ENCODE measurements at regions not wholly inside any gene's neighbourhood (a gene's known extent, or its start where the extent isn't known, plus 50 kb on each side); places are given as distances from the start of the nearest gene placed in this dataset.

DNA sequence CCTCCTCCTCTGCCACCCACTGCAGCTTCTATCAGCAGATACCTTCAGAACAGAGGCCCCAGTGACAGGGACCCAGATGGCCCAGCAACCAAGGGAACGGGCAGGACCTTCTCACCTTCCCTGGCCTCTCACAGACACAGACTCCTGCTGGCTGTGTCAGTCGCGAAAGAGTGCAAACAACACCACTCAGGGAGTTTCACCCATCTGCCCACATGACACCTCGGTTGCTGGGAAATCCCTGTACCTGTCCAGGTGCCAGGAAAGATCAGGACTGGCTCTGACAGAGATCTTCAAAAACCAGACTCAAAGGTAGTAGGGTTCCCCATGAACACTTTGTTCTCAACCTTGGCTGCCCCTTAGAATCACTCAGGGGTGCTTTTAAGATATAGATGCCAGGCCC is 83.5 kb upstream of the HIVEP3 start:
- Histone ChIP-seq H3K27ac (no peak overlapping the region), H3K4me3 (no peak overlapping the region), H3F3A (ENCODE audit: low read depth) (no peaks in the 10 kb centered on the region), H2AFZ (replicated peaks) (no peak overlapping the region), H3K4me2 (no peak overlapping the region), H3K27me3 (no peaks in the 10 kb centered on the region), H3K4me1 (no peaks in the 10 kb centered on the region), H3K9me3 (ENCODE audit: low read depth) (no peaks in the 10 kb centered on the region), H3K36me3 (no peaks in the 10 kb centered on the region), H4K20me1 (ENCODE audit: low read depth) (no peaks in the 10 kb centered on the region), H3K9ac (no peak overlapping the region), H3K79me2 (ENCODE audit: low read depth) (no peaks in the 10 kb centered on the region)
- TF ChIP-seq, protein P1, sequence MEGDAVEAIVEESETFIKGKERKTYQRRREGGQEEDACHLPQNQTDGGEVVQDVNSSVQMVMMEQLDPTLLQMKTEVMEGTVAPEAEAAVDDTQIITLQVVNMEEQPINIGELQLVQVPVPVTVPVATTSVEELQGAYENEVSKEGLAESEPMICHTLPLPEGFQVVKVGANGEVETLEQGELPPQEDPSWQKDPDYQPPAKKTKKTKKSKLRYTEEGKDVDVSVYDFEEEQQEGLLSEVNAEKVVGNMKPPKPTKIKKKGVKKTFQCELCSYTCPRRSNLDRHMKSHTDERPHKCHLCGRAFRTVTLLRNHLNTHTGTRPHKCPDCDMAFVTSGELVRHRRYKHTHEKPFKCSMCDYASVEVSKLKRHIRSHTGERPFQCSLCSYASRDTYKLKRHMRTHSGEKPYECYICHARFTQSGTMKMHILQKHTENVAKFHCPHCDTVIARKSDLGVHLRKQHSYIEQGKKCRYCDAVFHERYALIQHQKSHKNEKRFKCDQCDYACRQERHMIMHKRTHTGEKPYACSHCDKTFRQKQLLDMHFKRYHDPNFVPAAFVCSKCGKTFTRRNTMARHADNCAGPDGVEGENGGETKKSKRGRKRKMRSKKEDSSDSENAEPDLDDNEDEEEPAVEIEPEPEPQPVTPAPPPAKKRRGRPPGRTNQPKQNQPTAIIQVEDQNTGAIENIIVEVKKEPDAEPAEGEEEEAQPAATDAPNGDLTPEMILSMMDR (IDR thresholded peaks at IDR 0.05): no peak
- TF ChIP-seq EZH2phosphoT487 (IDR thresholded peaks at IDR 0.05) (no peak), EZH2 (IDR thresholded peaks at IDR 0.05) (no peak)
- no peak overlapping the region for H3K4me3 Mint-ChIP-seq
- no peaks in the 10 kb centered on the region for H3K4me1 Mint-ChIP-seq
- H3K9me3 Mint-ChIP-seq: no peaks in the 10 kb centered on the region
- H3K27ac Mint-ChIP-seq: no peak overlapping the region
- no peak for DNase-seq (ENCODE audit: low spot score)
- H3K36me3 Mint-ChIP-seq: no peaks in the 10 kb centered on the region
- peaks cover 3% of the 10 kb centered on the region for H3K27me3 Mint-ChIP-seq (ENCODE audit: insufficient read depth, low read depth)

DNA sequence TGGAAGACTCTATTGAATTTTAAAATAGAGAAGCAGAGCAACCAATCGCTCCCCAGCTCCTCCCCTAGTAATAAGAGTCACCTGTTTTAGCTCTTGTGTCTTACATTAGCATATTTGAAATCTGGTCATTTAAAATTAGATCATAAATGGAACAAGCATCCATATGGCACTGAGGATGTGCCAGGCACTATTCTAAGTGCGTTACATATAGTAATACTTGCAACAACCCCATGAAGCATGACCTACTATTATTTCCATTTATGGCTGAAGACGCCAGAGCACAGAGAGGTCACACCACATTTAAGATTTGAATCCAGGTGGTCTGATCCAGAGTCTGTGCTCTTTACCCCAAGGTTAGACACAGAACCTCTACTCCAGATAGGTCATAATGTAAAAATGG is 82.0 kb upstream of the HIVEP3 start:
- H3K4me2 ChIP-seq: no peak overlapping the region
- no peaks in the 10 kb centered on the region for H3K79me2 ChIP-seq (ENCODE audit: low read depth)
- Mint-ChIP-seq H3K9me3 (no peaks in the 10 kb centered on the region), H3K4me3 (no peak overlapping the region), H3K27ac (no peak overlapping the region), H3K36me3 (no peaks in the 10 kb centered on the region), H3K27me3 (ENCODE audit: insufficient read depth, low read depth) (peaks cover 3% of the 10 kb centered on the region), H3K4me1 (no peaks in the 10 kb centered on the region)
- TF ChIP-seq, protein P1 (IDR thresholded peaks at IDR 0.05): no peak
- no peak for TF ChIP-seq EZH2phosphoT487 (IDR thresholded peaks at IDR 0.05)
- TF ChIP-seq EZH2 (IDR thresholded peaks at IDR 0.05): no peak
- no peak overlapping the region for H2AFZ ChIP-seq (replicated peaks)
- no peaks in the 10 kb centered on the region for H3K4me1 ChIP-seq
- no peaks in the 10 kb centered on the region for H3K36me3 ChIP-seq
- H3F3A ChIP-seq (ENCODE audit: low read depth): no peaks in the 10 kb centered on the region
- no peaks in the 10 kb centered on the region for H3K9me3 ChIP-seq (ENCODE audit: low read depth)
- H3K9ac ChIP-seq: no peak overlapping the region
- H3K27ac ChIP-seq: no peak overlapping the region
- DNase-seq (ENCODE audit: low spot score): no peak
- H3K4me3 ChIP-seq: no peak overlapping the region
- no peaks in the 10 kb centered on the region for H3K27me3 ChIP-seq
- H4K20me1 ChIP-seq (ENCODE audit: low read depth): no peaks in the 10 kb centered on the region

DNA sequence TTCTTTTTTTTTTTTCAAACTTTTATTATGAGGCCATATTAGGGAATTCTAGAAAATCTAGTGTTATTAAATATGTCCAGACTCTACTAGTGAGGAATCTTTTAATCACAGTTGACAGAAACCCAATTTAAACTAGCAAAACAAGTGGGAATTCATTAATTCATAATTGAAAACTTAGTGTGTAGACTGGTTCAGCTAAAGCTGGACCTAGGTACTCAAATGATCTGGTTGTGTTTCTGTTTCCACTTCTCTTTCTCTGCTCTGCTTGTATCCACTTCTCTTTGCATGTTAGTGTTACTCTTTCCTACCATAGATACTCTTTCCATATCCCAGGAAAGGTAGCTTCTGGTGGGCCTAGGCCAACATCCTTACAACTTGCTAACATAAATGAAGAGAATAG is 81.2 kb upstream of the HIVEP3 start:
- no peak overlapping the region for H3K4me3 ChIP-seq
- Mint-ChIP-seq H3K4me3 (no peak overlapping the region), H3K27me3 (ENCODE audit: insufficient read depth, low read depth) (peaks cover 3% of the 10 kb centered on the region), H3K9me3 (no peaks in the 10 kb centered on the region), H3K4me1 (no peaks in the 10 kb centered on the region), H3K36me3 (no peaks in the 10 kb centered on the region), H3K27ac (no peak overlapping the region)
- no peaks in the 10 kb centered on the region for H3K79me2 ChIP-seq (ENCODE audit: low read depth)
- TF ChIP-seq EZH2 (IDR thresholded peaks at IDR 0.05) (no peak), EZH2phosphoT487 (IDR thresholded peaks at IDR 0.05) (no peak)
- TF ChIP-seq, protein P1 (IDR thresholded peaks at IDR 0.05): no peak
- no peak overlapping the region for H2AFZ ChIP-seq (replicated peaks)
- H3K4me1 ChIP-seq: no peaks in the 10 kb centered on the region
- no peaks in the 10 kb centered on the region for H3K9me3 ChIP-seq (ENCODE audit: low read depth)
- no peak overlapping the region for H3K27ac ChIP-seq
- no peak overlapping the region for H3K9ac ChIP-seq
- H3F3A ChIP-seq (ENCODE audit: low read depth): no peaks in the 10 kb centered on the region
- no peaks in the 10 kb centered on the region for H3K36me3 ChIP-seq
- H4K20me1 ChIP-seq (ENCODE audit: low read depth): no peaks in the 10 kb centered on the region
- DNase-seq (ENCODE audit: low spot score): no peak
- no peak overlapping the region for H3K4me2 ChIP-seq
- H3K27me3 ChIP-seq: no peaks in the 10 kb centered on the region

DNA sequence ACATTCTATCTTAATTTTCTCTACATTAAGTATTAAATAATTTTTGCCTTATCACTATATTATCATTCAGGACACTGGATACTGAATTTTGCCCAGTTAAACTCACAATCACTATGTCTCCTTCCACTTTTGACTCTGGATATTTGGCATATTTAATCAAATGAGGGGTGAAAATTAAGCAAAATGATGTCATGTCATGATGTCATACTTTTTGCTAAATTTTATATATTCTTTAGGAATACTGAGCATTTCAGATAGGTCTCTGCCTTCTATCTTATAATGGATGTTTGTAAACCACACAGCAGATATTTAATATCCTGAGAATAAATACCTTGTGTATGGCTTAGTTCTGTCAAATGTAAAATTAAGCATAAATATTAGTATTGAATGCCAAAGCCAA is 79.5 kb upstream of the HIVEP3 start:
- Histone ChIP-seq H4K20me1 (ENCODE audit: low read depth) (no peaks in the 10 kb centered on the region), H3K36me3 (no peaks in the 10 kb centered on the region), H3K9ac (no peak overlapping the region), H3K9me3 (ENCODE audit: low read depth) (no peaks in the 10 kb centered on the region), H3K27me3 (no peaks in the 10 kb centered on the region), H2AFZ (replicated peaks) (no peak overlapping the region), H3K4me2 (no peak overlapping the region), H3F3A (ENCODE audit: low read depth) (no peaks in the 10 kb centered on the region), H3K27ac (no peak overlapping the region), H3K79me2 (ENCODE audit: low read depth) (no peaks in the 10 kb centered on the region), H3K4me3 (no peak overlapping the region), H3K4me1 (no peaks in the 10 kb centered on the region)
- Mint-ChIP-seq H3K4me3 (no peak overlapping the region), H3K27me3 (ENCODE audit: insufficient read depth, low read depth) (no peaks in the 10 kb centered on the region), H3K4me1 (no peaks in the 10 kb centered on the region), H3K9me3 (peaks cover 2% of the 10 kb centered on the region), H3K36me3 (no peaks in the 10 kb centered on the region), H3K27ac (no peak overlapping the region)
- TF ChIP-seq, protein P1 (IDR thresholded peaks at IDR 0.05): no peak
- TF ChIP-seq EZH2 (IDR thresholded peaks at IDR 0.05): no peak
- DNase-seq (ENCODE audit: low spot score): no peak

Data from neural progenitor cell (in vitro differentiated cells).